IMR-90 (cell line): ENCODE measurements at regions not wholly inside any gene's neighbourhood (a gene's known extent, or its start where the extent isn't known, plus 50 kb on each side); places are given as distances from the start of the nearest gene placed in this dataset.

Source experiments
- ATAC-seq: fragments of 200-7000 bp; cut with Tn5 transposase; 2 replicates; pipeline ENCODE4 v1.9.1; 2020; ENCODE audit warnings: low read depth, mild to moderate bottlenecking, moderate library complexity
- BruUV-seq: library from RNA; stranded (reverse); fragments of 400-500 nt; replicated peaks from 2 replicates; lab custom pipeline; 2021; lab: Mats Ljungman, UMichigan
- CTCF ChIA-PET: fragments of 300-600 bp; formaldehyde crosslinking; extraction: SDS; loops from one replicate; lab custom pipeline; 2021; ENCODE audit warnings: antibody characterized with exemption; lab: Yijun Ruan, JAX
- POLR2A ChIA-PET: fragments of 300-600 bp; sonication (Branson Sonifier 250); formaldehyde crosslinking; loops from one replicate; lab custom pipeline; 2022; ENCODE audit warnings: antibody characterized with exemption; ENCODE audit not compliant: unreplicated experiment; lab: Charles Lee
- DNase-seq: peaks from one replicate; pipeline ENCODE4 v3.0.0; 2013
- H2AFZ ChIP-seq: replicated peaks from 2 replicates; pipeline ENCODE3; 2013; ENCODE audit warnings: low read length, mild to moderate bottlenecking; ENCODE audit not compliant: poor library complexity
- H2AK5ac ChIP-seq: 2 replicates; pipeline ENCODE4 v1.6.1; 2013; ENCODE audit warnings: low read depth, low read length, inconsistent platforms
- H2AK9ac ChIP-seq: replicated peaks from 2 replicates; pipeline ENCODE3; 2013; ENCODE audit warnings: mild to moderate bottlenecking, low read depth, low read length, moderate library complexity; ENCODE audit not compliant: poor library complexity
- H2BK120ac ChIP-seq: 2 replicates; pipeline ENCODE4 v1.6.1; 2013; ENCODE audit warnings: low read depth, low read length, inconsistent platforms
- H2BK15ac ChIP-seq: 3 replicates; pipeline ENCODE4 v1.6.1; 2013; ENCODE audit warnings: low read depth, low read length, inconsistent platforms
- H2BK20ac ChIP-seq: 2 replicates; pipeline ENCODE4 v1.6.1; 2013; ENCODE audit warnings: low read depth, mild to moderate bottlenecking, inconsistent platforms, low read length, moderate library complexity
- H2BK5ac ChIP-seq: 2 replicates; pipeline ENCODE4 v1.6.1; 2013; ENCODE audit warnings: mild to moderate bottlenecking, low read depth, low read length, inconsistent platforms; ENCODE audit not compliant: poor library complexity, severe bottlenecking
- H3K14ac ChIP-seq: replicated peaks from 2 replicates; pipeline ENCODE4 v1.6.1; 2013; ENCODE audit warnings: low read depth, low read length, inconsistent platforms
- H3K18ac ChIP-seq: 2 replicates; pipeline ENCODE4 v1.6.1; 2013; ENCODE audit warnings: low read depth, low read length, control low read depth
- H3K23ac ChIP-seq: 2 replicates; pipeline ENCODE4 v1.6.1; 2013; ENCODE audit warnings: low read depth, low read length, inconsistent platforms
- H3K27ac ChIP-seq: 2 replicates; pipeline ENCODE4 v1.5.1; 2013; ENCODE audit warnings: mild to moderate bottlenecking, control low read depth, low read length; ENCODE audit not compliant: insufficient read depth
- H3K27me3 ChIP-seq: 2 replicates; pipeline ENCODE4 v1.6.1; 2013; ENCODE audit warnings: low read length; ENCODE audit not compliant: control insufficient read depth, insufficient read depth
- H3K36me3 ChIP-seq: 2 replicates; pipeline ENCODE4 v1.6.1; 2013; ENCODE audit warnings: low read length, mixed read lengths; ENCODE audit not compliant: control insufficient read depth, insufficient read depth
- H3K4ac ChIP-seq: 2 replicates; pipeline ENCODE4 v1.6.1; 2013; ENCODE audit warnings: low read depth, low read length, inconsistent platforms
- H3K4me1 ChIP-seq: 2 replicates; pipeline ENCODE4 v1.6.1; 2013; ENCODE audit warnings: low read length, mixed read lengths; ENCODE audit not compliant: control insufficient read depth, insufficient read depth
- H3K4me2 ChIP-seq: 2 replicates; pipeline ENCODE4 v1.6.1; 2013; ENCODE audit warnings: low read depth, mild to moderate bottlenecking, control low read depth, low read length, moderate library complexity
- H3K4me3 ChIP-seq: 2 replicates; pipeline ENCODE4 v1.5.1; 2013; ENCODE audit warnings: low read depth, mild to moderate bottlenecking, control low read depth, low read length, moderate library complexity; ENCODE audit not compliant: insufficient read depth
- H3K56ac ChIP-seq: 2 replicates; pipeline ENCODE4 v1.6.1; 2013; ENCODE audit warnings: low read length, inconsistent platforms; ENCODE audit not compliant: insufficient read depth; ENCODE audit errors: extremely low read depth
- H3K79me1 ChIP-seq, 2 experiments: 2 replicates each; pipeline ENCODE4 v1.6.1; 2013; ENCODE audit warnings: low read length in 2 of 2, inconsistent platforms in 1 of 2, low read depth in 1 of 2
- H3K9ac ChIP-seq: 2 replicates; pipeline ENCODE4 v1.6.1; 2013; ENCODE audit warnings: low read depth, low read length, control low read depth
- H3K9me1 ChIP-seq: 2 replicates; pipeline ENCODE4 v1.6.1; 2013; ENCODE audit warnings: low read length, inconsistent platforms; ENCODE audit not compliant: insufficient read depth
- H3K9me3 ChIP-seq: 2 replicates; pipeline ENCODE4 v1.6.1; 2013; ENCODE audit warnings: low read length; ENCODE audit not compliant: control insufficient read depth, insufficient read depth
- H4K20me1 ChIP-seq: 2 replicates; pipeline ENCODE4 v1.6.1; 2013; ENCODE audit warnings: low read length, inconsistent platforms; ENCODE audit not compliant: insufficient read depth
- H4K5ac ChIP-seq: 2 replicates; pipeline ENCODE4 v1.6.1; 2013; ENCODE audit warnings: mild to moderate bottlenecking, low read depth, low read length, control low read depth
- H4K8ac ChIP-seq, 2 experiments: 2 replicates each; pipeline ENCODE4 v1.6.1; 2013; ENCODE audit warnings: low read depth in 2 of 2, low read length in 2 of 2, control low read depth in 1 of 2, inconsistent platforms in 1 of 2
- H4K91ac ChIP-seq: 2 replicates; pipeline ENCODE4 v1.6.1; 2013; ENCODE audit warnings: low read depth, low read length, inconsistent platforms; ENCODE audit not compliant: insufficient read depth
- CHD1 ChIP-seq: IDR thresholded peaks from 2 replicates; pipeline ENCODE4 v1.6.1; 2012; ENCODE audit warnings: low read depth, low read length, improper control_type of control experiment
- FOS ChIP-seq: fragments of 150-350 bp; IDR thresholded peaks from 2 replicates; pipeline ENCODE4 v1.6.1; 2016; ENCODE audit warnings: low read depth, low read length
- NFE2L2 ChIP-seq: fragments of 150-350 bp; IDR thresholded peaks from 2 replicates; pipeline ENCODE4 v1.6.1; 2016; ENCODE audit warnings: low read depth, mild to moderate bottlenecking, low read length
- SMC3 ChIP-seq: fragments of 150-350 bp; IDR thresholded peaks from 2 replicates; pipeline ENCODE4 v1.6.1; 2016; ENCODE audit warnings: low read depth, mild to moderate bottlenecking, antibody characterized with exemption, low read length, moderate library complexity
- USF2 ChIP-seq: fragments of 150-350 bp; IDR thresholded peaks from 2 replicates; pipeline ENCODE4 v1.6.1; 2017; ENCODE audit warnings: mild to moderate bottlenecking, antibody characterized with exemption, low read length, low read depth
- WGBS, 2 experiments: methylation state at CpG; one replicate each; pipeline versions ENCODE4 v1.1.5 to v1.1.7; 2013; ENCODE audit warnings: missing lambda C conversion rate in 2 of 2; ENCODE audit not compliant: insufficient read length in 1 of 2; ENCODE audit errors: extremely low coverage in 2 of 2; 5-methylcytosine and 5-hydroxymethylcytosine counted together
- dilution Hi-C: fragments of 300-500 bp; cut with HindIII; formaldehyde crosslinking; loops from one replicate; pipeline ENCODE4 v1.14.3; 2018; ENCODE audit warnings: low sequenced_read_pairs; ENCODE audit not compliant: unreplicated experiment
- in situ Hi-C: fragments of 300-500 bp; cut with MboI; formaldehyde crosslinking; loops from 3 replicates; pipeline ENCODE4 v1.14.3; 2019; ENCODE audit warnings: low sequenced_read_pairs, inconsistent platforms, mixed read lengths
- intact Hi-C: fragments of 100-400 bp; cut with micrococcal nuclease; formaldehyde crosslinking; loops from 2 replicates; pipeline ENCODE4 v1.10.0; 2022

- intact Hi-C loops, result no loop called here
- Histone ChIP-seq H2BK15ac (no peak overlapping the region), H2AK9ac (no peak overlapping the region), H3K27me3 (no peaks in the 10 kb centered on the region), H2BK5ac (no peak overlapping the region), H3K14ac (no peak overlapping the region), H2AK5ac (no peak overlapping the region), H3K79me1 (no peaks in the 10 kb centered on the region), H3K56ac (no peak overlapping the region), H4K8ac (no peak overlapping the region), H4K20me1 (no peaks in the 10 kb centered on the region), H3K4me2 (no peak overlapping the region), H3K23ac (no peak overlapping the region), H4K91ac (no peak overlapping the region), H3K9ac (no peak overlapping the region), H4K5ac (no peak overlapping the region), H3K9me3 (no peaks in the 10 kb centered on the region), H3K4me3 (no peak overlapping the region), H3K4ac (no peak overlapping the region), H3K36me3 (no peaks in the 10 kb centered on the region), H2BK20ac (no peak overlapping the region), H2AFZ (no peak overlapping the region), H2BK120ac (no peak overlapping the region), H3K4me1 (no peaks in the 10 kb centered on the region), H3K18ac (no peak overlapping the region), H3K9me1 (no peaks in the 10 kb centered on the region), H3K27ac (no peak overlapping the region)
- ChIA-PET CTCF (no interaction called here), POLR2A (no interaction called here)
- no peak for DNase-seq
- no peak for ATAC-seq
- no CpG with 5 or more reads among the region's 3 CpGs for WGBS, 2 experiments
- TF ChIP-seq SMC3, result no peak
- no peak for TF ChIP-seq FOS
- no peak for TF ChIP-seq NFE2L2
- TF ChIP-seq USF2, result no peak
- TF ChIP-seq CHD1, result no peak
- in situ Hi-C loops, result no loop called here
- no TSS peak for BruUV-seq
- dilution Hi-C loops, result no loop called here
These were observed 85.7 kb upstream of the NUDT7 start for GRCh38 chr16:77636615-77637014.
